ENCODE measurements at regions not wholly inside any gene's neighbourhood (a gene's known extent, or its start where the extent isn't known, plus 50 kb on each side); places are given as distances from the start of the nearest gene placed in this dataset.

GRCh38 chr10:130756651-130757050 lies 554.9 kb downstream of the TCERG1L start:
- H3K4me2 ChIP-seq (ENCODE audit: low read length, poor library complexity, severe bottlenecking) = no peak overlapping the region
- H3K27ac ChIP-seq (ENCODE audit: low read length, poor library complexity, severe bottlenecking) = no peak overlapping the region
- no peak overlapping the region for H3K4me3 ChIP-seq (ENCODE audit: insufficient read depth in 1 of 2, low read depth in 1 of 2, low read length in 2 of 2)
- no peaks in the 10 kb centered on the region for H3K79me1 ChIP-seq (replicated peaks; ENCODE audit: low read length, poor library complexity, severe bottlenecking)
- H3K4ac ChIP-seq (ENCODE audit: low read depth in 1 of 2, low read length in 2 of 2) = no peak overlapping the region
- WGBS = 68% methylated on average over 6 of the region's 6 CpGs
- no peak overlapping the region for H3K14ac ChIP-seq (ENCODE audit: low read length in 2 of 2)
- H3K4me1 ChIP-seq (ENCODE audit: control insufficient read depth, insufficient read depth, low read depth, low read length) = no peaks in the 10 kb centered on the region
- no peak overlapping the region for H2BK5ac ChIP-seq (ENCODE audit: low read depth, low read length, poor library complexity, severe bottlenecking)
- no peak overlapping the region for H2AK5ac ChIP-seq (ENCODE audit: low read length, severe bottlenecking)
- H2AFZ ChIP-seq (ENCODE audit: low read depth, low read length) = no peak overlapping the region
- no peak overlapping the region for H3K23ac ChIP-seq (ENCODE audit: low read length in 2 of 2)
- H2BK120ac ChIP-seq (ENCODE audit: low read depth, low read length) = no peak overlapping the region
- no peak overlapping the region for H3K18ac ChIP-seq (ENCODE audit: low read depth in 1 of 2, low read length in 2 of 2)
- DNase-seq = no peak
- no peak overlapping the region for H4K8ac ChIP-seq (ENCODE audit: low read length)
- no peak overlapping the region for H3K9ac ChIP-seq (ENCODE audit: low read length)
- H3K9me3 ChIP-seq (ENCODE audit: control insufficient read depth, low read length) = peaks cover 14% of the 10 kb centered on the region
- no peaks in the 10 kb centered on the region for H3K27me3 ChIP-seq (ENCODE audit: control insufficient read depth in 1 of 2, insufficient read depth in 1 of 2, low read length in 2 of 2)
- no peak overlapping the region for H2BK15ac ChIP-seq (ENCODE audit: low read depth, poor library complexity, severe bottlenecking)
- no peaks in the 10 kb centered on the region for H3K36me3 ChIP-seq (ENCODE audit: control insufficient read depth in 1 of 2, insufficient read depth in 2 of 2, low read depth in 1 of 2, low read length in 2 of 2)
- H4K91ac ChIP-seq (ENCODE audit: low read length) = no peak overlapping the region
- no peak overlapping the region for H2BK12ac ChIP-seq (ENCODE audit: low read length in 2 of 2)

- no peak overlapping the region for H2BK5ac ChIP-seq (ENCODE audit: low read depth, low read length, poor library complexity, severe bottlenecking)
- H3K14ac ChIP-seq (ENCODE audit: low read length in 2 of 2) = no peak overlapping the region
- H3K9ac ChIP-seq (ENCODE audit: low read length) = no peak overlapping the region
- DNase-seq = no peak
- H3K4me2 ChIP-seq (ENCODE audit: low read length, poor library complexity, severe bottlenecking) = no peak overlapping the region
- no peaks in the 10 kb centered on the region for H3K36me3 ChIP-seq (ENCODE audit: control insufficient read depth in 1 of 2, insufficient read depth in 2 of 2, low read depth in 1 of 2, low read length in 2 of 2)
- H3K27ac ChIP-seq (ENCODE audit: low read length, poor library complexity, severe bottlenecking) = no peak overlapping the region
- H3K9me3 ChIP-seq (ENCODE audit: control insufficient read depth, low read length) = peaks cover 14% of the 10 kb centered on the region
- no peaks in the 10 kb centered on the region for H3K4me1 ChIP-seq (ENCODE audit: control insufficient read depth, insufficient read depth, low read depth, low read length)
- no peak overlapping the region for H4K8ac ChIP-seq (ENCODE audit: low read length)
- no peak overlapping the region for H2AK5ac ChIP-seq (ENCODE audit: low read length, severe bottlenecking)
- H2BK15ac ChIP-seq (ENCODE audit: low read depth, poor library complexity, severe bottlenecking) = no peak overlapping the region
- no peak overlapping the region for H2BK120ac ChIP-seq (ENCODE audit: low read depth, low read length)
- no peak overlapping the region for H3K4ac ChIP-seq (ENCODE audit: low read depth in 1 of 2, low read length in 2 of 2)
- no peak overlapping the region for H3K23ac ChIP-seq (ENCODE audit: low read length in 2 of 2)
- 75% methylated on average over 5 of the region's 5 CpGs for whole genome bisulfite sequencing
- no peaks in the 10 kb centered on the region for H3K79me1 ChIP-seq (replicated peaks; ENCODE audit: low read length, poor library complexity, severe bottlenecking)
- H3K27me3 ChIP-seq (ENCODE audit: control insufficient read depth in 1 of 2, insufficient read depth in 1 of 2, low read length in 2 of 2) = no peaks in the 10 kb centered on the region
- no peak overlapping the region for H4K91ac ChIP-seq (ENCODE audit: low read length)
- no peak overlapping the region for H2BK12ac ChIP-seq (ENCODE audit: low read length in 2 of 2)
- H2AFZ ChIP-seq (ENCODE audit: low read depth, low read length) = no peak overlapping the region
- H3K18ac ChIP-seq (ENCODE audit: low read depth in 1 of 2, low read length in 2 of 2) = no peak overlapping the region
- H3K4me3 ChIP-seq (ENCODE audit: insufficient read depth in 1 of 2, low read depth in 1 of 2, low read length in 2 of 2) = no peak overlapping the region
These were observed 554.2 kb downstream of the TCERG1L start for GRCh38 chr10:130757271-130757670.

DNA sequence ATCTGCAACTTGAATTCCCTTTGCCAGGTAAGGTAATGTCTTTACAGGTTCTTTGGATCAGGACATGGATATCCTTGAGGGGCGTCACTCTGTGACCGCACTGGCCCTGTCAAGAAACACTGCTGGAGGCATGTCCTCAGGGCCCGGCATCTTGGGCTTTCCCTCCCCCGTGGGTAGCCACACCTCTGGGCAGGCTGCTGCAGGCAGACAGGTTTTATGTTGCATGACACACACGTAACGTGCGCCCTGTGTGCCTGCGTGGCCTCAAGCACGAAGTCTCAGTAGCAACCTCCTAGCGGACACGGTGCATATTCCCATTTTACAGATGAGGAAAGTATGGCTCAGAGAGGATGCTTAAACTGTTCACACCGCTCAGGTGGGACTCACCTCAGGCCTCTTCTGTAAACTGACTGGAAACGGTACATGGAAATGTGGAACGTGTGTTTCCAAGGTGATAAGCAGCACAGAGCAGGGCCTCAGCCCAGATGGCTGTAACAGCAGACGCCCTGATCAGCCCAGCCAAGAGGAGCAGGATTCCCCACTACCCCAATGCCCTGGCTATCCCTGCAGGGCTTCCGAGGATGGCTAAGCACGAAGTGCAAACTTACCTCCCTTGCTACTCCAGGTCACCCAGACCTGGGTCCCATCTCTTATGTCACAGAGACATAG lies 553.6 kb downstream of the TCERG1L start:
- H3K4me1 ChIP-seq (ENCODE audit: control insufficient read depth, insufficient read depth, low read depth, low read length) = no peaks in the 10 kb centered on the region
- no peak overlapping the region for H3K9ac ChIP-seq (ENCODE audit: low read length)
- H3K4me2 ChIP-seq (ENCODE audit: low read length, poor library complexity, severe bottlenecking) = no peak overlapping the region
- H3K27ac ChIP-seq (ENCODE audit: low read length, poor library complexity, severe bottlenecking) = no peak overlapping the region
- no peaks in the 10 kb centered on the region for H3K27me3 ChIP-seq (ENCODE audit: control insufficient read depth in 1 of 2, insufficient read depth in 1 of 2, low read length in 2 of 2)
- H3K4ac ChIP-seq (ENCODE audit: low read depth in 1 of 2, low read length in 2 of 2) = no peak overlapping the region
- H4K8ac ChIP-seq (ENCODE audit: low read length) = no peak overlapping the region
- H2AFZ ChIP-seq (ENCODE audit: low read depth, low read length) = no peak overlapping the region
- H3K18ac ChIP-seq (ENCODE audit: low read depth in 1 of 2, low read length in 2 of 2) = no peak overlapping the region
- H3K23ac ChIP-seq (ENCODE audit: low read length in 2 of 2) = no peak overlapping the region
- no peak for DNase-seq
- H3K9me3 ChIP-seq (ENCODE audit: control insufficient read depth, low read length) = peaks cover 14% of the 10 kb centered on the region
- 77% methylated on average over 17 of the region's 17 CpGs for WGBS
- H3K4me3 ChIP-seq (ENCODE audit: insufficient read depth in 1 of 2, low read depth in 1 of 2, low read length in 2 of 2) = no peak overlapping the region
- H3K36me3 ChIP-seq (ENCODE audit: control insufficient read depth in 1 of 2, insufficient read depth in 2 of 2, low read depth in 1 of 2, low read length in 2 of 2) = no peaks in the 10 kb centered on the region
- no peak overlapping the region for H2BK12ac ChIP-seq (ENCODE audit: low read length in 2 of 2)
- no peak overlapping the region for H4K91ac ChIP-seq (ENCODE audit: low read length)
- H3K14ac ChIP-seq (ENCODE audit: low read length in 2 of 2) = no peak overlapping the region
- no peak overlapping the region for H2AK5ac ChIP-seq (ENCODE audit: low read length, severe bottlenecking)
- H3K79me1 ChIP-seq (replicated peaks; ENCODE audit: low read length, poor library complexity, severe bottlenecking) = no peaks in the 10 kb centered on the region
- H2BK15ac ChIP-seq (ENCODE audit: low read depth, poor library complexity, severe bottlenecking) = no peak overlapping the region
- no peak overlapping the region for H2BK5ac ChIP-seq (ENCODE audit: low read depth, low read length, poor library complexity, severe bottlenecking)
- no peak overlapping the region for H2BK120ac ChIP-seq (ENCODE audit: low read depth, low read length)

DNA sequence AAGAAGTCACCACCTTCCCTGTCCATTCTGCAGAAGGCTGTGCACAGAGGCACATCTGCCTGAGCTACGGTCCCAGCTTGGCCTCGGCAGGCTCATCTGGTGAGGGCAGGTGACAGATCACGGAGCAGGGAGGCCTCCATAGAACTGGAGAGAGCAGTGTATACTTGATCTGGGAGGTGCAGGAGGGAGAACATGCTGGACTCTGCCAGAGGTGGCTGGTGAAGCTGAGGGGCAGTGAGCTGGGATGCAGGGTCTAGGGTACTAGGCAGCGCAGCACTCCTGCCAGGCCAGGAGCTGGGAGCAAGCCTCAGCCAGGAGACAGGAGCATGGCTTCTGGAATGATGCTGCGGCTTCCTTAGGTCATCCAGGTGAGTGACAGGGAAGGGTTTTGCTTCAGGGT lies 553.0 kb downstream of the TCERG1L start:
- H3K4me2 ChIP-seq (ENCODE audit: low read length, poor library complexity, severe bottlenecking) = no peak overlapping the region

More for the DNA sequence above, 553.0 kb downstream of the TCERG1L start:
- Histone ChIP-seq H3K4me1 (ENCODE audit: control insufficient read depth, insufficient read depth, low read depth, low read length) (no peaks in the 10 kb centered on the region), H3K23ac (ENCODE audit: low read length in 2 of 2) (no peak overlapping the region), H2AK5ac (ENCODE audit: low read length, severe bottlenecking) (no peak overlapping the region), H2AFZ (ENCODE audit: low read depth, low read length) (no peak overlapping the region), H4K8ac (ENCODE audit: low read length) (no peak overlapping the region), H4K91ac (ENCODE audit: low read length) (no peak overlapping the region), H3K9ac (ENCODE audit: low read length) (no peak overlapping the region), H3K79me1 (replicated peaks; ENCODE audit: low read length, poor library complexity, severe bottlenecking) (no peaks in the 10 kb centered on the region), H2BK120ac (ENCODE audit: low read depth, low read length) (no peak overlapping the region), H2BK15ac (ENCODE audit: low read depth, poor library complexity, severe bottlenecking) (no peak overlapping the region), H3K27me3 (ENCODE audit: control insufficient read depth in 1 of 2, insufficient read depth in 1 of 2, low read length in 2 of 2) (no peaks in the 10 kb centered on the region), H3K4ac (ENCODE audit: low read depth in 1 of 2, low read length in 2 of 2) (no peak overlapping the region), H3K18ac (ENCODE audit: low read depth in 1 of 2, low read length in 2 of 2) (no peak overlapping the region), H3K9me3 (ENCODE audit: control insufficient read depth, low read length) (peaks cover 14% of the 10 kb centered on the region), H2BK5ac (ENCODE audit: low read depth, low read length, poor library complexity, severe bottlenecking) (no peak overlapping the region), H3K27ac (ENCODE audit: low read length, poor library complexity, severe bottlenecking) (no peak overlapping the region), H3K14ac (ENCODE audit: low read length in 2 of 2) (no peak overlapping the region), H3K4me3 (ENCODE audit: insufficient read depth in 1 of 2, low read depth in 1 of 2, low read length in 2 of 2) (no peak overlapping the region), H3K36me3 (ENCODE audit: control insufficient read depth in 1 of 2, insufficient read depth in 2 of 2, low read depth in 1 of 2, low read length in 2 of 2) (no peaks in the 10 kb centered on the region), H2BK12ac (ENCODE audit: low read length in 2 of 2) (no peak overlapping the region)
- WGBS = 77% methylated on average over 5 of the region's 5 CpGs
- DNase-seq = no peak
